ENCODE measurements at regions not wholly inside any gene's neighbourhood (a gene's known extent, or its start where the extent isn't known, plus 50 kb on each side); places are given as distances from the start of the nearest gene placed in this dataset.

DNA sequence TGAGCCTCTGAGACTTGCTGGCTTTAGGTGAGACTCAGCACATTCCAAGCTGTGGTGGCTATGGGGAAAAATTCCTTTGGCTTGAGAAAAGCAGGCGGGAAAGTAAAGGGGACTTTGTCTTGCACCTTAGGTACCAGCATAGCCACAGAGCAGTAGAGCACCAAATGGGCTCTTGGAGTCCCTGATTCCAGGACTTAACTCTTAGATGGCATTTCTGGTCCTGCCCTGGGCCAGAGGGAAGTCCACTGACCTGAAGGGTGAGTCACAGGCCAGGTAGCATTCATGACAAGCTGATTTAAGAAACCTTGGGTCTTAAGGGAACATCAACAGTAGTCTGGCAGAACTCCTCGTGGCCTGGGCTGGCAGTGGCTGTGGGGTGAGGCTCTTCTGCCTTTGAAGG, 344.7 kb downstream of the DUSP10 start:
- no peaks in the 10 kb centered on the region for H4K20me1 ChIP-seq (ENCODE audit: insufficient read depth, low read length)
- ATAC-seq (no peak), DNase-seq (ENCODE audit: low spot score) (no peak), FAIRE-seq (no peak)
- H3K27ac ChIP-seq (ENCODE audit: extremely low read length, insufficient read depth, low read length): no peak overlapping the region
- peaks cover 45% of the 10 kb centered on the region for H3K9me3 ChIP-seq (ENCODE audit: low read length)
- H3K4me3 ChIP-seq (replicated peaks in 1 of 3; ENCODE audit: insufficient read depth in 1 of 3, low read depth in 2 of 3, low read length in 3 of 3): no peak overlapping the region
- POLR2A ChIA-PET: no interaction called here
- 0% methylated on average over 2 of the region's 2 CpGs for WGBS (ENCODE audit: low lambda C conversion rate)
- H3K36me3 ChIP-seq (replicated peaks in 1 of 2; ENCODE audit: control insufficient read depth in 1 of 2, insufficient read depth in 2 of 2, low read length in 2 of 2): no peaks in the 10 kb centered on the region
- CTCF ChIA-PET (ENCODE audit: low intra/inter-chr PET ratio, low total read pairs): no interaction called here
- in situ Hi-C loops (cut with HindIII; ENCODE audit: extremely low pct_ligation_motif_present, low pct_unique_long_range_greater_than_20kb): no loop called here
- no peaks in the 10 kb centered on the region for H3K79me2 ChIP-seq (ENCODE audit: insufficient read depth, low read length)
- no peaks in the 10 kb centered on the region for H3K4me1 ChIP-seq (ENCODE audit: insufficient read depth, low read length)
- BruUV-seq (replicated peaks): no TSS peak
- H3K27me3 ChIP-seq (ENCODE audit: control insufficient read depth in 1 of 2, insufficient read depth in 2 of 2, low read length in 2 of 2): no peaks in the 10 kb centered on the region; a peak in 1 of 5 replicates
- no peak overlapping the region for H2AFZ ChIP-seq (ENCODE audit: low read length)
- no peak overlapping the region for H3K4me2 ChIP-seq (ENCODE audit: low read depth, low read length)
- intact Hi-C loops (cut with micrococcal nuclease; ENCODE audit: unreplicated experiment): no loop called here
- no peak overlapping the region for H3K9ac ChIP-seq (ENCODE audit: insufficient read depth, low read depth, low read length)
- TF ChIP-seq, protein P1, sequence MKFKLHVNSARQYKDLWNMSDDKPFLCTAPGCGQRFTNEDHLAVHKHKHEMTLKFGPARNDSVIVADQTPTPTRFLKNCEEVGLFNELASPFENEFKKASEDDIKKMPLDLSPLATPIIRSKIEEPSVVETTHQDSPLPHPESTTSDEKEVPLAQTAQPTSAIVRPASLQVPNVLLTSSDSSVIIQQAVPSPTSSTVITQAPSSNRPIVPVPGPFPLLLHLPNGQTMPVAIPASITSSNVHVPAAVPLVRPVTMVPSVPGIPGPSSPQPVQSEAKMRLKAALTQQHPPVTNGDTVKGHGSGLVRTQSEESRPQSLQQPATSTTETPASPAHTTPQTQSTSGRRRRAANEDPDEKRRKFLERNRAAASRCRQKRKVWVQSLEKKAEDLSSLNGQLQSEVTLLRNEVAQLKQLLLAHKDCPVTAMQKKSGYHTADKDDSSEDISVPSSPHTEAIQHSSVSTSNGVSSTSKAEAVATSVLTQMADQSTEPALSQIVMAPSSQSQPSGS (CRISPR knock-in tag; IDR thresholded peaks at IDR 0.05): no peak
- no peak for TF ChIP-seq ELF1 (CRISPR knock-in tag; IDR thresholded peaks at IDR 0.05)
- no peak for TF ChIP-seq ZNF619 (CRISPR knock-in tag; IDR thresholded peaks at IDR 0.05)
- no peak for TF ChIP-seq MYC (CRISPR knock-in tag; IDR thresholded peaks at IDR 0.05; ENCODE audit: borderline replicate concordance)
- TF ChIP-seq, protein P2, sequence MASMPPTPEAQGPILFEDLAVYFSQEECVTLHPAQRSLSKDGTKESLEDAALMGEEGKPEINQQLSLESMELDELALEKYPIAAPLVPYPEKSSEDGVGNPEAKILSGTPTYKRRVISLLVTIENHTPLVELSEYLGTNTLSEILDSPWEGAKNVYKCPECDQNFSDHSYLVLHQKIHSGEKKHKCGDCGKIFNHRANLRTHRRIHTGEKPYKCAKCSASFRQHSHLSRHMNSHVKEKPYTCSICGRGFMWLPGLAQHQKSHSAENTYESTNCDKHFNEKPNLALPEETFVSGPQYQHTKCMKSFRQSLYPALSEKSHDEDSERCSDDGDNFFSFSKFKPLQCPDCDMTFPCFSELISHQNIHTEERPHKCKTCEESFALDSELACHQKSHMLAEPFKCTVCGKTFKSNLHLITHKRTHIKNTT (CRISPR knock-in tag; IDR thresholded peaks at IDR 0.05): no peak
- no peak for TF ChIP-seq ZNF292 (CRISPR knock-in tag; IDR thresholded peaks at IDR 0.05; ENCODE audit: borderline replicate concordance, low read depth)
- no peak for TF ChIP-seq ARNT (IDR thresholded peaks at IDR 0.05)
- no peak for TF ChIP-seq TEAD3 (CRISPR knock-in tag; optimal IDR thresholded peaks at IDR 0.05; ENCODE audit: borderline replicate concordance)
- TF ChIP-seq RBAK (CRISPR knock-in tag; IDR thresholded peaks at IDR 0.05): no peak
- no peak for TF ChIP-seq ZNF10 (CRISPR knock-in tag; IDR thresholded peaks at IDR 0.05; ENCODE audit: borderline replicate concordance, low read depth)
- TF ChIP-seq, protein P3, sequence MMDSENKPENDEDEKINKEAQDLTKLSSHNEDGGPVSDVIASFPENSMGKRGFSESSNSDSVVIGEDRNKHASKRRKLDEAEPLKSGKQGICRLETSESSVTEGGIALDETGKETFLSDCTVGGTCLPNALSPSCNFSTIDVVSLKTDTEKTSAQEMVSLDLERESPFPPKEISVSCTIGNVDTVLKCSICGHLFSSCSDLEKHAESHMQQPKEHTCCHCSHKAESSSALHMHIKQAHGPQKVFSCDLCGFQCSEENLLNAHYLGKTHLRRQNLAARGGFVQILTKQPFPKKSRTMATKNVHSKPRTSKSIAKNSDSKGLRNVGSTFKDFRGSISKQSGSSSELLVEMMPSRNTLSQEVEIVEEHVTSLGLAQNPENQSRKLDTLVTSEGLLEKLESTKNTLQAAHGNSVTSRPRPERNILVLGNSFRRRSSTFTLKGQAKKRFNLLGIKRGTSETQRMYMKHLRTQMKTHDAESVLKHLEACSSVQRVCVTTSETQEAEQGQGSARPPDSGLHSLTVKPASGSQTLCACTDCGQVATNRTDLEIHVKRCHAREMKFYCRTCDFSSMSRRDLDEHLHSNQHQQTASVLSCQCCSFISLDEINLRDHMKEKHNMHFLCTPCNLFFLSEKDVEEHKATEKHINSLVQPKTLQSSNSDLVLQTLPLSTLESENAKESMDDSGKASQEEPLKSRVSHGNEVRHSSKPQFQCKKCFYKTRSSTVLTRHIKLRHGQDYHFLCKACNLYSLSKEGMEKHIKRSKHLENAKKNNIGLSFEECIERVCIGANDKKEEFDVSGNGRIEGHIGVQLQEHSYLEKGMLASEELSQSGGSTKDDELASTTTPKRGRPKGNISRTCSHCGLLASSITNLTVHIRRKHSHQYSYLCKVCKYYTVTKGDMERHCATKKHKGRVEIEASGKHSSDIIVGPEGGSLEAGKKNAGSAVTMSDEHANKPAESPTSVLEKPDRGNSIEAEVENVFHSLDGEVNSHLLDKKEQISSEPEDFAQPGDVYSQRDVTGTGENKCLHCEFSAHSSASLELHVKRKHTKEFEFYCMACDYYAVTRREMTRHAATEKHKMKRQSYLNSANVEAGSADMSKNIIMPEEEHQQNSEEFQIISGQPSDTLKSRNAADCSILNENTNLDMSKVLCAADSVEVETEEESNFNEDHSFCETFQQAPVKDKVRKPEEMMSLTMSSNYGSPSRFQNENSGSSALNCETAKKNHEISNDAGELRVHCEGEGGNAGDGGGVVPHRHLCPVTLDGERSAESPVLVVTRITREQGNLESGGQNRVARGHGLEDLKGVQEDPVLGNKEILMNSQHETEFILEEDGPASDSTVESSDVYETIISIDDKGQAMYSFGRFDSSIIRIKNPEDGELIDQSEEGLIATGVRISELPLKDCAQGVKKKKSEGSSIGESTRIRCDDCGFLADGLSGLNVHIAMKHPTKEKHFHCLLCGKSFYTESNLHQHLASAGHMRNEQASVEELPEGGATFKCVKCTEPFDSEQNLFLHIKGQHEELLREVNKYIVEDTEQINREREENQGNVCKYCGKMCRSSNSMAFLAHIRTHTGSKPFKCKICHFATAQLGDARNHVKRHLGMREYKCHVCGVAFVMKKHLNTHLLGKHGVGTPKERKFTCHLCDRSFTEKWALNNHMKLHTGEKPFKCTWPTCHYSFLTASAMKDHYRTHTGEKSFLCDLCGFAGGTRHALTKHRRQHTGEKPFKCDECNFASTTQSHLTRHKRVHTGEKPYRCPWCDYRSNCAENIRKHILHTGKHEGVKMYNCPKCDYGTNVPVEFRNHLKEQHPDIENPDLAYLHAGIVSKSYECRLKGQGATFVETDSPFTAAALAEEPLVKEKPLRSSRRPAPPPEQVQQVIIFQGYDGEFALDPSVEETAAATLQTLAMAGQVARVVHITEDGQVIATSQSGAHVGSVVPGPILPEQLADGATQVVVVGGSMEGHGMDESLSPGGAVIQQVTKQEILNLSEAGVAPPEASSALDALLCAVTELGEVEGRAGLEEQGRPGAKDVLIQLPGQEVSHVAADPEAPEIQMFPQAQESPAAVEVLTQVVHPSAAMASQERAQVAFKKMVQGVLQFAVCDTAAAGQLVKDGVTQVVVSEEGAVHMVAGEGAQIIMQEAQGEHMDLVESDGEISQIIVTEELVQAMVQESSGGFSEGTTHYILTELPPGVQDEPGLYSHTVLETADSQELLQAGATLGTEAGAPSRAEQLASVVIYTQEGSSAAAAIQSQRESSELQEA (CRISPR knock-in tag; IDR thresholded peaks at IDR 0.05; ENCODE audit: not compliant biosample characterization): no peak
- no peak for TF ChIP-seq BRCA1 (CRISPR knock-in tag; IDR thresholded peaks at IDR 0.05)
- no peak for TF ChIP-seq SP1 (IDR thresholded peaks at IDR 0.05)
- TF ChIP-seq SP1 (CRISPR knock-in tag; IDR thresholded peaks at IDR 0.05): no peak
- no peak for TF ChIP-seq ISL2 (CRISPR knock-in tag; IDR thresholded peaks at IDR 0.05)
- no peak for TF ChIP-seq SMARCC2 (IDR thresholded peaks at IDR 0.05)
- TF ChIP-seq HMG20B (CRISPR knock-in tag; conservative IDR thresholded peaks at IDR 0.05): no peak

All from HepG2 (cell line).